Neural cell (in vitro differentiated cells): ENCODE measurements at regions not wholly inside any gene's neighbourhood (a gene's known extent, or its start where the extent isn't known, plus 50 kb on each side); places are given as distances from the start of the nearest gene placed in this dataset.

Source experiments
- H2AFZ ChIP-seq: fragments of 200-600, 300-800 bp; sonication (generic), shearing (Covaris generic); 2 replicates; pipeline ENCODE4 v1.6.0; 2014; ENCODE audit warnings: low read depth, mild to moderate bottlenecking, antibody characterized with exemption, low read length, moderate library complexity
- H3F3A ChIP-seq: fragments of 200-600 bp; shearing (Covaris generic); 2 replicates; pipeline ENCODE4 v1.6.1; 2016; ENCODE audit warnings: mild to moderate bottlenecking, moderate library complexity, mixed read lengths, antibody characterized with exemption, low read length; ENCODE audit not compliant: insufficient read depth, poor library complexity, severe bottlenecking
- H3K27ac ChIP-seq: fragments of 200-600, 300-800 bp; sonication (generic), shearing (Covaris generic); 2 replicates; pipeline ENCODE4 v1.5.1; 2014; ENCODE audit warnings: mild to moderate bottlenecking, low read length, moderate library complexity
- H3K27me3 ChIP-seq: fragments of 300-800, 200-600 bp; sonication (generic), shearing (Covaris generic); 2 replicates; pipeline ENCODE4 v1.6.0; 2014; ENCODE audit warnings: mild to moderate bottlenecking, low read depth, low read length, moderate library complexity; ENCODE audit not compliant: insufficient read depth
- H3K36me3 ChIP-seq: fragments of 300-800, 200-600 bp; sonication (generic), shearing (Covaris generic); 2 replicates; pipeline ENCODE4 v1.5.1; 2014; ENCODE audit warnings: mild to moderate bottlenecking, antibody characterized with exemption, low read length, moderate library complexity; ENCODE audit not compliant: insufficient read depth
- H3K4me2 ChIP-seq: fragments of 300-800, 200-600 bp; sonication (generic), shearing (Covaris generic); 2 replicates; pipeline ENCODE4 v1.6.0; 2014; ENCODE audit warnings: mild to moderate bottlenecking, low read length
- H3K4me3 ChIP-seq: fragments of 300-800, 200-600 bp; sonication (generic), shearing (Covaris generic); 2 replicates; pipeline ENCODE4 v1.5.1; 2014; ENCODE audit warnings: mild to moderate bottlenecking, low read length, moderate library complexity
- H3K79me2 ChIP-seq: fragments of 200-600 bp; shearing (Covaris generic); replicated peaks from 2 replicates; pipeline ENCODE4 v1.6.0; 2014; ENCODE audit warnings: mild to moderate bottlenecking, low read length, moderate library complexity; ENCODE audit not compliant: insufficient read depth
- H3K9ac ChIP-seq: fragments of 300-800, 200-600 bp; sonication (generic), shearing (Covaris generic); 2 replicates; pipeline ENCODE4 v1.6.1; 2016; ENCODE audit warnings: mild to moderate bottlenecking, low read length, mixed read lengths
- H3K9me2 ChIP-seq: fragments of 200-600 bp; shearing (Covaris generic); 2 replicates; pipeline ENCODE4 v1.6.1; 2016; ENCODE audit warnings: mild to moderate bottlenecking, low read length, mixed read lengths; ENCODE audit not compliant: insufficient read depth
- H3K9me3 ChIP-seq: fragments of 200-600, 300-800 bp; sonication (generic), shearing (Covaris generic); 2 replicates; pipeline ENCODE4 v1.6.1; 2016; ENCODE audit warnings: mild to moderate bottlenecking, mixed run types, low read length, moderate library complexity, mixed read lengths
- H4K20me1 ChIP-seq: fragments of 200-600 bp; shearing (Covaris generic); 2 replicates; pipeline ENCODE4 v1.6.1; 2016; ENCODE audit warnings: mild to moderate bottlenecking, mixed run types; ENCODE audit not compliant: insufficient read depth
- CTCF ChIP-seq: fragments of 450-650 bp; IDR thresholded peaks from 2 replicates; pipeline ENCODE4 v1.5.1; 2014; ENCODE audit warnings: antibody characterized with exemption, mild to moderate bottlenecking, moderate library complexity; ENCODE audit not compliant: poor library complexity, severe bottlenecking
- EP300 ChIP-seq: fragments of 450-650 bp; conservative IDR thresholded peaks from 2 replicates; pipeline ENCODE4 v1.6.1; 2014; ENCODE audit warnings: antibody characterized with exemption, mild to moderate bottlenecking, moderate library complexity; ENCODE audit not compliant: poor library complexity, severe bottlenecking
- EZH2 ChIP-seq: fragments of 200-600, 300-800 bp; shearing (Covaris generic), sonication (generic); IDR thresholded peaks from 2 replicates; pipeline ENCODE4 v1.6.1; 2014; ENCODE audit warnings: antibody characterized with exemption, low read length, borderline replicate concordance, mild to moderate bottlenecking; ENCODE audit not compliant: insufficient read depth, poor library complexity, severe bottlenecking
- MXI1 ChIP-seq: fragments of 450-650 bp; conservative IDR thresholded peaks from 2 replicates; pipeline ENCODE4 v1.6.1; 2014; ENCODE audit warnings: antibody characterized with exemption, mild to moderate bottlenecking; ENCODE audit not compliant: poor library complexity, severe bottlenecking
- POLR2AphosphoS5 ChIP-seq: IDR thresholded peaks from 2 replicates; pipeline ENCODE4 v1.6.1; 2012
- RAD21 ChIP-seq: fragments of 450-650 bp; conservative IDR thresholded peaks from 2 replicates; pipeline ENCODE4 v1.6.1; 2014; ENCODE audit warnings: antibody characterized with exemption, mild to moderate bottlenecking, moderate library complexity
- REST ChIP-seq: IDR thresholded peaks from 2 replicates; pipeline ENCODE4 v1.6.1; 2012; ENCODE audit warnings: borderline replicate concordance
- SMC3 ChIP-seq: fragments of 450-650 bp; conservative IDR thresholded peaks from 2 replicates; pipeline ENCODE4 v1.6.1; 2014; ENCODE audit warnings: antibody characterized with exemption, mild to moderate bottlenecking, moderate library complexity; ENCODE audit not compliant: poor library complexity
- TAF1 ChIP-seq: IDR thresholded peaks from 2 replicates; pipeline ENCODE4 v1.6.1; 2012; ENCODE audit warnings: low read depth

GRCh38 chr22:49462795-49463194 is 364.9 kb downstream of the BRD1 start:
- Histone ChIP-seq H3K27ac (peak overlapping the region; percentile 34), H3K4me3 (peak overlapping the region; percentile 10), H3K9me2 (no peaks in the 10 kb centered on the region), H2AFZ (no peak overlapping the region), H3K4me2 (no peak overlapping the region), H3K27me3 (no peaks in the 10 kb centered on the region), H3K9me3 (no peaks in the 10 kb centered on the region), H3K9ac (no peak overlapping the region), H3K36me3 (no peaks in the 10 kb centered on the region), H3F3A (peaks cover 2% of the 10 kb centered on the region), H3K79me2 (no peaks in the 10 kb centered on the region), H4K20me1 (no peaks in the 10 kb centered on the region)
- TF ChIP-seq MXI1 (no peak), POLR2AphosphoS5 (no peak), TAF1 (no peak), EP300 (no peak), REST (no peak), CTCF (no peak)

- H4K20me1 ChIP-seq: no peaks in the 10 kb centered on the region
- no peaks in the 10 kb centered on the region for H3K9me3 ChIP-seq
- no peak overlapping the region for H3K9ac ChIP-seq
- no peaks in the 10 kb centered on the region for H3K9me2 ChIP-seq
- H2AFZ ChIP-seq: no peak overlapping the region
- no peaks in the 10 kb centered on the region for H3K36me3 ChIP-seq
- no peaks in the 10 kb centered on the region for H3K27me3 ChIP-seq
- TF ChIP-seq POLR2AphosphoS5 (peak; percentile 65), EP300 (peak; percentile 63), TAF1 (no peak), SMC3 (no peak)
- no peaks in the 10 kb centered on the region for H3K79me2 ChIP-seq
- H3F3A ChIP-seq: peaks cover 2% of the 10 kb centered on the region
- no peak overlapping the region for H3K4me2 ChIP-seq
- peak overlapping the region; percentile 34 for H3K27ac ChIP-seq
- H3K4me3 ChIP-seq: peak overlapping the region; percentile 10
Observed at GRCh38 chr22:49462291-49462690, 365.4 kb downstream of the BRD1 start.

DNA sequence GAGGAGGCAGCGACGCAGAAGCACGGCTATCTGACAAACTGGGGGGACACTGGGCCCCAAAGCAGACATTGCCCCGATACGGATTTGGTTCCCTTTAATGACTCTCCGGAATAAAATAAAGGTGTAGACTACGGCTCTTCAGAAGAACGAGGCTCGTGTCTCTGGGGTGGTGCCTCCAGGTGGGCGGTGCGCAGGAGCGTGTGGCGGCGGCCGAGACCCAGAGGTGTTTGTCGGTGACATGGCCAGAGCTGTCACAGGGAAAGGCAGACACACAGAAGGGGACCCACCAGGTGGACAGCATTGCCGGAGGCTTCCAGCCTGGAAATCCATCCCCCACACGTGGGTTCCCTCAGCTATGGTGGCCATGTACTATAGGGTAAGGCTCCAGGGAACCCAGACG is 366.0 kb downstream of the BRD1 start:
- Histone ChIP-seq H3K27ac (peak overlapping the region; percentile 34), H3K36me3 (no peaks in the 10 kb centered on the region), H3K4me3 (no peak overlapping the region), H4K20me1 (no peaks in the 10 kb centered on the region), H3K9me3 (no peaks in the 10 kb centered on the region), H3K9ac (no peak overlapping the region), H3K27me3 (no peaks in the 10 kb centered on the region), H3K79me2 (no peaks in the 10 kb centered on the region), H3K9me2 (no peaks in the 10 kb centered on the region), H3K4me2 (no peak overlapping the region), H3F3A (peaks cover 2% of the 10 kb centered on the region), H2AFZ (no peak overlapping the region)
- TF ChIP-seq POLR2AphosphoS5 (no peak), RAD21 (no peak), MXI1 (no peak), EP300 (no peak), REST (no peak), EZH2 (no peak), TAF1 (no peak), SMC3 (no peak), CTCF (no peak)
